ENCODE measurements at regions not wholly inside any gene's neighbourhood (a gene's known extent, or its start where the extent isn't known, plus 50 kb on each side); places are given as distances from the start of the nearest gene placed in this dataset.

- no peak for DNase-seq (ENCODE audit: low spot score)
Measured at GRCh38 chr14:66369157-66369697, 116.9 kb upstream of the CCDC196 start.

- DNase-seq (ENCODE audit: low spot score), result no peak
Measured at GRCh38 chr14:66371776-66372175, 114.4 kb upstream of the CCDC196 start.

- DNase-seq (ENCODE audit: low spot score), result no peak
Measured at GRCh38 chr14:66375046-66375964, 110.9 kb upstream of the CCDC196 start.

- no peak for DNase-seq (ENCODE audit: low spot score)
Measured at GRCh38 chr14:66377574-66377973, 108.6 kb upstream of the CCDC196 start.

- no peak for DNase-seq (ENCODE audit: low spot score)
Measured at GRCh38 chr14:66378712-66379505, 107.3 kb upstream of the CCDC196 start.

- DNase-seq (ENCODE audit: low spot score), result no peak
Measured at GRCh38 chr14:66380143-66380542, 106.0 kb upstream of the CCDC196 start.

- no peak for DNase-seq (ENCODE audit: low spot score)
Measured at GRCh38 chr14:66381755-66382154, 104.4 kb upstream of the CCDC196 start.

GRCh38 chr14:66383257-66383656 is 102.9 kb upstream of the CCDC196 start:
- no peak for DNase-seq (ENCODE audit: low spot score)

- no peak for DNase-seq (ENCODE audit: low spot score)
Measured at GRCh38 chr14:66383771-66384170, 102.4 kb upstream of the CCDC196 start.

GRCh38 chr14:66388516-66388915 is 97.7 kb upstream of the CCDC196 start:
- DNase-seq (ENCODE audit: low spot score), result no peak

GRCh38 chr14:66389481-66389880 is 96.7 kb upstream of the CCDC196 start:
- no peak for DNase-seq (ENCODE audit: low spot score)

- DNase-seq (ENCODE audit: low spot score), result peak; percentile 20
Measured at GRCh38 chr14:66395300-66395699, 90.9 kb upstream of the CCDC196 start.

GRCh38 chr14:66396164-66396563 is 90.0 kb upstream of the CCDC196 start:
- DNase-seq (ENCODE audit: low spot score), result no peak

- DNase-seq (ENCODE audit: low spot score), result no peak
Measured at GRCh38 chr14:66398437-66398836, 87.7 kb upstream of the CCDC196 start.

- DNase-seq (ENCODE audit: low spot score), result no peak
Measured at GRCh38 chr14:66401449-66402095, 84.6 kb upstream of the CCDC196 start.

GRCh38 chr14:66403183-66403582 is 83.0 kb upstream of the CCDC196 start:
- DNase-seq (ENCODE audit: low spot score), result peak; percentile 7

- DNase-seq (ENCODE audit: low spot score), result no peak
Measured at GRCh38 chr14:66404051-66404545, 82.1 kb upstream of the CCDC196 start.

GRCh38 chr14:66405158-66405557 is 81.0 kb upstream of the CCDC196 start:
- DNase-seq (ENCODE audit: low spot score), result no peak

GRCh38 chr14:66413901-66414300 is 72.3 kb upstream of the CCDC196 start:
- no peak for DNase-seq (ENCODE audit: low spot score)

- no peak for DNase-seq (ENCODE audit: low spot score)
Measured at GRCh38 chr14:66414511-66414910, 71.7 kb upstream of the CCDC196 start.

GRCh38 chr14:66420251-66421006 is 65.7 kb upstream of the CCDC196 start:
- DNase-seq (ENCODE audit: low spot score), result no peak
